ENCODE measurements at regions not wholly inside any gene's neighbourhood (a gene's known extent, or its start where the extent isn't known, plus 50 kb on each side); places are given as distances from the start of the nearest gene placed in this dataset.
A peak's percentile ranks its signal among the peaks of the same experiment; 100 is the strongest.

- H3K4me1 Mint-ChIP-seq, result no peaks in the 10 kb centered on the region
- no peak overlapping the region for H3K27ac Mint-ChIP-seq (ENCODE audit: low read depth)
- H3K36me3 Mint-ChIP-seq (ENCODE audit: insufficient read depth), result no peaks in the 10 kb centered on the region
- DNase-seq (ENCODE audit: low spot score in 2 of 2), result no peak
- peaks cover 31% of the 10 kb centered on the region for H3K9me3 Mint-ChIP-seq
- no peak for ATAC-seq (replicated peaks; ENCODE audit: extremely low read depth, poor library complexity, severe bottlenecking)
- no peaks in the 10 kb centered on the region for H3K27me3 Mint-ChIP-seq
- H3K4me3 Mint-ChIP-seq, result no peak overlapping the region
Observed at GRCh38 chr10:108515821-108516220, 1351.3 kb upstream of the SORCS1 start.

DNA sequence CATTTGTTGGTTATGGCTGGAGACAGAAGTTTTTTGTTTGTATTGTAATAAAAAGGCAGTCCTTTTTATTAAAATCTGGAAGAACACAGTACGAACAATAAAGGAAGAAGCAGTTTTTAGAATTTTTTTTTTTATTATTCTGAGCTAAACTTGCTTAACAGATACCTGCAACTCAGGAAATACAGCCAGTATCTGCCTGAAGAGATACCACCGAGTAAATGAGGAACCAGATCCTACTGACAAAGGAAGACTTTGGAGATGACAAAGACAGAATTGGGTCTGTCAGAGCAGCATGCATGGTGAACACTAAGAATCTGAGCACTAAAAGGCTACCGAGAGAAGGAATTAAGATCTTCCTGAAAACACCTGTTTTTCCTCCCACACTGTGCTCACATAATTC is 1335.9 kb upstream of the SORCS1 start:
- Mint-ChIP-seq H3K36me3 (ENCODE audit: insufficient read depth) (no peaks in the 10 kb centered on the region), H3K9me3 (peaks cover 26% of the 10 kb centered on the region), H3K27ac (ENCODE audit: low read depth) (no peak overlapping the region), H3K27me3 (no peaks in the 10 kb centered on the region), H3K4me3 (no peak overlapping the region), H3K4me1 (no peaks in the 10 kb centered on the region)
- ATAC-seq (replicated peaks; ENCODE audit: extremely low read depth, poor library complexity, severe bottlenecking) (no peak), DNase-seq (ENCODE audit: low spot score in 2 of 2) (no peak)

GRCh38 chr10:108496106-108496505 is 1331.6 kb upstream of the SORCS1 start:
- H3K27me3 Mint-ChIP-seq, result no peaks in the 10 kb centered on the region
- H3K9me3 Mint-ChIP-seq, result peaks cover 17% of the 10 kb centered on the region
- H3K36me3 Mint-ChIP-seq (ENCODE audit: insufficient read depth), result no peaks in the 10 kb centered on the region
- no peak for ATAC-seq (replicated peaks; ENCODE audit: extremely low read depth, poor library complexity, severe bottlenecking)
- H3K4me3 Mint-ChIP-seq, result no peak overlapping the region
- H3K4me1 Mint-ChIP-seq, result no peaks in the 10 kb centered on the region
- no peak overlapping the region for H3K27ac Mint-ChIP-seq (ENCODE audit: low read depth)
- no peak for DNase-seq (ENCODE audit: low spot score in 2 of 2)

- no peak for ATAC-seq (replicated peaks; ENCODE audit: extremely low read depth, poor library complexity, severe bottlenecking)
- H3K36me3 Mint-ChIP-seq (ENCODE audit: insufficient read depth), result no peaks in the 10 kb centered on the region
- no peak for DNase-seq (ENCODE audit: low spot score in 2 of 2)
- H3K27me3 Mint-ChIP-seq, result no peaks in the 10 kb centered on the region
- H3K4me3 Mint-ChIP-seq, result no peak overlapping the region
- H3K27ac Mint-ChIP-seq (ENCODE audit: low read depth), result no peak overlapping the region
- H3K9me3 Mint-ChIP-seq, result peaks cover 9% of the 10 kb centered on the region
- no peaks in the 10 kb centered on the region for H3K4me1 Mint-ChIP-seq
Observed at GRCh38 chr10:108490944-108491343, 1326.4 kb upstream of the SORCS1 start.

DNA sequence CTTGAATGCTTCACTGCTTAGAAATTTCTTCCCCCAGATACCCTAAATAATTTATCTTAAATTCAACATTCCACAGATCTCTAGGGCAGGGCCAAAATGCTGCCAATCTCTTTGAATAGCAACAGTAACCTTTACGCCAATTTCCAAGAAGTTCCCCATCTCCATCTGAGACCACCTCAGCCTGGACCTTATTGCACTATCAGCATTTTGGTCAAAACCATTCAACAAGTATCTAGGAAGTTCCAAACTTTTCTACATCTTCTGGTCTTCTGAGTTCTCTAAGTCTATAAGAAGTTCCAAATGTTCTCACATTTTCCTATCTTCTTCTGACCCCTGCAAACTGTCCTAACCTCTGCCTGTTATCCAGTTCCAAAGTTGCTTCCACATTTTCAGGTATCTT is 1306.9 kb upstream of the SORCS1 start:
- Mint-ChIP-seq H3K4me1 (no peaks in the 10 kb centered on the region), H3K4me3 (no peak overlapping the region)

DNA sequence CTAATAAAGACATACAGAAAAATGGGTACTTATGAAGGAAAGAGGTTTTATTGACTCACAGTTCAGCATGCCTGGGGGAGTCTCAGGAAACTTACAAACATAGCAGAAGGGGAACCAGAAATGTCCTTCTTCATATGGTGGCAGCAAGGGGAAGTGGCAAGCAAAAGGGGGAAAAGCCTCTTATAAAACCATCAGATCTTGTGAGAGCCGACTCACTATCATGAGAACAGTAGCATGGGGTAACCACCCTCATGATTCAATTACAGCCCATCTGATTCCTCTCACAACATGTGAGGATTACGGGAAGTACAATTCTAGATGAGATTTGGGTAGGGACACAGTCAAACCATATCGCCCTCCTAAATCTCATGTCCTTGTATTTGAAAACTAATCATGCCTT is 1305.4 kb upstream of the SORCS1 start:
- H3K9me3 Mint-ChIP-seq, result no peaks in the 10 kb centered on the region
- no peaks in the 10 kb centered on the region for H3K27me3 Mint-ChIP-seq
- H3K27ac Mint-ChIP-seq (ENCODE audit: low read depth), result no peak overlapping the region
- H3K4me1 Mint-ChIP-seq, result no peaks in the 10 kb centered on the region
- ATAC-seq (replicated peaks; ENCODE audit: extremely low read depth, poor library complexity, severe bottlenecking) (peak; percentile 10), DNase-seq (ENCODE audit: low spot score in 2 of 2) (no peak)
- no peak overlapping the region for H3K4me3 Mint-ChIP-seq
- H3K36me3 Mint-ChIP-seq (ENCODE audit: insufficient read depth), result no peaks in the 10 kb centered on the region

More for the DNA sequence above, 1306.9 kb upstream of the SORCS1 start:
- Mint-ChIP-seq H3K9me3 (peaks cover 12% of the 10 kb centered on the region), H3K27ac (ENCODE audit: low read depth) (no peak overlapping the region), H3K36me3 (ENCODE audit: insufficient read depth) (peaks cover 1% of the 10 kb centered on the region), H3K27me3 (no peaks in the 10 kb centered on the region)
- no peak for DNase-seq (ENCODE audit: low spot score in 2 of 2)
- ATAC-seq (replicated peaks; ENCODE audit: extremely low read depth, poor library complexity, severe bottlenecking), result no peak

- Mint-ChIP-seq H3K9me3 (no peaks in the 10 kb centered on the region), H3K4me1 (no peaks in the 10 kb centered on the region), H3K36me3 (ENCODE audit: insufficient read depth) (no peaks in the 10 kb centered on the region), H3K4me3 (no peak overlapping the region), H3K27me3 (no peaks in the 10 kb centered on the region), H3K27ac (ENCODE audit: low read depth) (no peak overlapping the region)
- ATAC-seq (replicated peaks; ENCODE audit: extremely low read depth, poor library complexity, severe bottlenecking), result no peak
- DNase-seq (ENCODE audit: low spot score in 2 of 2), result no peak
Observed at GRCh38 chr10:108465871-108466641, 1301.5 kb upstream of the SORCS1 start.

DNA sequence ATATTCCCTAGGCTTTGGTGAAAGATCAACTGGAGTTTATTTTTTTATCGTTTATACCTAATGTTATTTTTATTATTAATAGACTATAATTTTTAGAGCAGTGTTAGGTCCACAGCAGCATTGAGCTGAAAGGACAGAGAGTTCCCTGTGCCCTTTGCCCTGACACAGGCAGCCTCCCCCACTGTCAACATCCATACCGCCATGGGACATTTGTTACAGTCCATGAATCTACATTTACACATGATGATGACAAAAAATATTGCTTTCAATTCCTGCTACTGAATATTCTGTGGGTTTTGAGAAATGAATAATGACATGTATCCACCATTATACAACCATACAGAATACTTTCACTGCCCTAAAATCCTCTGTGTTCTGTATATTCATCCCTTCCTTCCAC is 1297.5 kb upstream of the SORCS1 start:
- no peak for DNase-seq (ENCODE audit: low spot score in 2 of 2)
- ATAC-seq (replicated peaks; ENCODE audit: extremely low read depth, poor library complexity, severe bottlenecking), result no peak
- H3K9me3 Mint-ChIP-seq, result no peaks in the 10 kb centered on the region
- H3K4me1 Mint-ChIP-seq, result no peaks in the 10 kb centered on the region
- H3K4me3 Mint-ChIP-seq, result no peak overlapping the region
- H3K27me3 Mint-ChIP-seq, result no peaks in the 10 kb centered on the region
- H3K27ac Mint-ChIP-seq (ENCODE audit: low read depth), result no peak overlapping the region
- no peaks in the 10 kb centered on the region for H3K36me3 Mint-ChIP-seq (ENCODE audit: insufficient read depth)

DNA sequence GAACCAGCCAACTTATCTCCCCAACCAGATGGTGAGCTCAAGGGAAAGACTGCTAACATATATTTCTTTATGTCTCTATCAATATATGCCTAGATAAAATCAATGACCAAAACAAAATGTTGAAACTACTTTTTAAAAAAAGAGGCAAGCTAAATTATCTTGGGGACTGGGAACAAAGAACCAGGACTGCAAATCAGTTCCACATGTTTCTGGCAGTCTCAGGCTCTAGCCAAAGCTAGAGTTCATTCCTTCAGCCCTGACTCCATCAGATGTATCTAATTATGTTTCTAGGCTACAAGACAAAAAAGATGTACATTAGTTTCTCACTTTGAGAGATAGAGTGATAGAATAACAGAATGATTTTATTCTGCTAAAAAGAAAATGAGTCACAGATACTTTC is 1290.3 kb upstream of the SORCS1 start:
- Mint-ChIP-seq H3K9me3 (peaks cover 20% of the 10 kb centered on the region), H3K4me1 (no peaks in the 10 kb centered on the region), H3K36me3 (ENCODE audit: insufficient read depth) (no peaks in the 10 kb centered on the region), H3K4me3 (no peak overlapping the region), H3K27ac (ENCODE audit: low read depth) (no peak overlapping the region), H3K27me3 (no peaks in the 10 kb centered on the region)
- no peak for ATAC-seq (replicated peaks; ENCODE audit: extremely low read depth, poor library complexity, severe bottlenecking)
- no peak for DNase-seq (ENCODE audit: low spot score in 2 of 2)

DNA sequence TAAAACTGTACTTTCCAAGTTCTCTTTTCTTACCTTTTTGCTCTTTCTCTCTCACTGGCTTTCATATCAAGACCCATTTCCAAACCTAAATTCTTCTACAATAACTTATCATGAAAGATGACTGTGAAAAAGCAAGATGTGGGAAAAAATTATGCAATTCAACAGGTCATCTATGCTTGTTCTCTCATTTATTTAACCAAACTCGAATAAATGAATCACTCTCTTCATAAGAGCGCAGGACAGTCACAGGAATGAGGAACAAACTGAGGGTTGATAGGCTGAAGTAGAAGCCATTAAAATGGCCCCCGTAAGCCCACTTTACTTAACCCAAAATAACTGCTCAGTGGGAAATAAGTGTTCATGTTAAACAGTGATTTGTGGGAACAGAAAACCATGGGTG is 1289.7 kb upstream of the SORCS1 start:
- DNase-seq (ENCODE audit: low spot score in 2 of 2) (no peak), ATAC-seq (replicated peaks; ENCODE audit: extremely low read depth, poor library complexity, severe bottlenecking) (no peak)
- H3K36me3 Mint-ChIP-seq (ENCODE audit: insufficient read depth), result no peaks in the 10 kb centered on the region

DNA sequence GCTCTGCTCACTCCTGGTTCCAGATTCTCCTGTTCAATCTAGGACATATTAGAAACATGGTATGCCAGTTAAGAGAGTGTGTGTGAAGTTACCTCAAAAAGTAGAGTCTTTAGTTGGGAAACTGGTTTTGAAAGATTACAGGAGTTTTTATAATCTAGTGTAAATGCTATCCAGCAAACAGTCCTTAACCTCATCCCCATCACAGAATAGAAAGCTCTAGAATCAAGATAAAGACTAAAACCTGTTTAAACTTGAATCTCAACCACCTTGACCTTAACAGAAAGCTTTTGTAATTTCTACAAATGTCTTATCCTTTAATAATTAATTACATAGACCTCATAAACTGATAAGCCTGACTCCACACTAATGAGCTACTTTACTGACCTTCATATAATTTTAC is 1288.7 kb upstream of the SORCS1 start:
- H3K4me1 Mint-ChIP-seq, result no peaks in the 10 kb centered on the region
- no peaks in the 10 kb centered on the region for H3K36me3 Mint-ChIP-seq (ENCODE audit: insufficient read depth)
- ATAC-seq (replicated peaks; ENCODE audit: extremely low read depth, poor library complexity, severe bottlenecking) (no peak), DNase-seq (ENCODE audit: low spot score in 2 of 2) (no peak)
- no peaks in the 10 kb centered on the region for H3K27me3 Mint-ChIP-seq
- H3K9me3 Mint-ChIP-seq, result peaks cover 24% of the 10 kb centered on the region
- H3K4me3 Mint-ChIP-seq, result no peak overlapping the region
- H3K27ac Mint-ChIP-seq (ENCODE audit: low read depth), result no peak overlapping the region

More for the DNA sequence above, 1289.7 kb upstream of the SORCS1 start:
- no peak overlapping the region for H3K4me3 Mint-ChIP-seq
- H3K9me3 Mint-ChIP-seq, result peaks cover 24% of the 10 kb centered on the region
- no peaks in the 10 kb centered on the region for H3K27me3 Mint-ChIP-seq
- no peaks in the 10 kb centered on the region for H3K4me1 Mint-ChIP-seq
- no peak overlapping the region for H3K27ac Mint-ChIP-seq (ENCODE audit: low read depth)

- no peak for ATAC-seq (replicated peaks; ENCODE audit: extremely low read depth, poor library complexity, severe bottlenecking)
- no peak for DNase-seq (ENCODE audit: low spot score in 2 of 2)
- H3K4me3 Mint-ChIP-seq, result no peak overlapping the region
- no peaks in the 10 kb centered on the region for H3K36me3 Mint-ChIP-seq (ENCODE audit: insufficient read depth)
- no peak overlapping the region for H3K27ac Mint-ChIP-seq (ENCODE audit: low read depth)
- peaks cover 24% of the 10 kb centered on the region for H3K9me3 Mint-ChIP-seq
- no peaks in the 10 kb centered on the region for H3K27me3 Mint-ChIP-seq
- no peaks in the 10 kb centered on the region for H3K4me1 Mint-ChIP-seq
Observed at GRCh38 chr10:108452533-108452932, 1288.0 kb upstream of the SORCS1 start.

GRCh38 chr10:108450280-108450679 is 1285.8 kb upstream of the SORCS1 start:
- ATAC-seq (replicated peaks; ENCODE audit: extremely low read depth, poor library complexity, severe bottlenecking), result no peak
- H3K27ac Mint-ChIP-seq (ENCODE audit: low read depth), result no peak overlapping the region
- H3K9me3 Mint-ChIP-seq, result peaks cover 24% of the 10 kb centered on the region
- no peaks in the 10 kb centered on the region for H3K36me3 Mint-ChIP-seq (ENCODE audit: insufficient read depth)
- DNase-seq (ENCODE audit: low spot score in 2 of 2), result no peak
- no peaks in the 10 kb centered on the region for H3K4me1 Mint-ChIP-seq
- no peaks in the 10 kb centered on the region for H3K27me3 Mint-ChIP-seq
- no peak overlapping the region for H3K4me3 Mint-ChIP-seq

All from central memory CD8-positive, alpha-beta T cell (primary cell).